Mesodermal cell (in vitro differentiated cells): ENCODE measurements at regions not wholly inside any gene's neighbourhood (a gene's known extent, or its start where the extent isn't known, plus 50 kb on each side); places are given as distances from the start of the nearest gene placed in this dataset.

Experiments used
- H3K27ac ChIP-seq: 2 replicates; pipeline ENCODE4 v1.7.0; 2013; ENCODE audit warnings: mild to moderate bottlenecking, low read depth, low read length, moderate library complexity; ENCODE audit not compliant: severe bottlenecking
- H3K36me3 ChIP-seq: 2 replicates; pipeline ENCODE4 v1.7.1; 2013; ENCODE audit warnings: mild to moderate bottlenecking, low read length, moderate library complexity; ENCODE audit not compliant: control insufficient read depth, insufficient read depth
- H3K4me1 ChIP-seq: one replicate; pipeline ENCODE4 v1.7.1; 2013; ENCODE audit warnings: mild to moderate bottlenecking, low read length; ENCODE audit not compliant: insufficient read depth, control insufficient read depth, poor library complexity, severe bottlenecking
- H3K4me3 ChIP-seq: 2 replicates; pipeline ENCODE4 v1.7.0; 2013; ENCODE audit warnings: low read length, control low read depth, mild to moderate bottlenecking; ENCODE audit not compliant: insufficient read depth, poor library complexity, severe bottlenecking; ENCODE audit errors: extremely low read depth
- H3K9me3 ChIP-seq: 2 replicates; pipeline ENCODE4 v1.7.1; 2013; ENCODE audit warnings: mild to moderate bottlenecking, low read length, moderate library complexity; ENCODE audit not compliant: control insufficient read depth
- WGBS, 2 experiments: methylation state at CpG; one replicate each; pipeline ENCODE4 v1.1.5; 2013; ENCODE audit warnings: missing lambda C conversion rate in 2 of 2; ENCODE audit not compliant: insufficient coverage in 2 of 2; 5-methylcytosine and 5-hydroxymethylcytosine counted together

DNA sequence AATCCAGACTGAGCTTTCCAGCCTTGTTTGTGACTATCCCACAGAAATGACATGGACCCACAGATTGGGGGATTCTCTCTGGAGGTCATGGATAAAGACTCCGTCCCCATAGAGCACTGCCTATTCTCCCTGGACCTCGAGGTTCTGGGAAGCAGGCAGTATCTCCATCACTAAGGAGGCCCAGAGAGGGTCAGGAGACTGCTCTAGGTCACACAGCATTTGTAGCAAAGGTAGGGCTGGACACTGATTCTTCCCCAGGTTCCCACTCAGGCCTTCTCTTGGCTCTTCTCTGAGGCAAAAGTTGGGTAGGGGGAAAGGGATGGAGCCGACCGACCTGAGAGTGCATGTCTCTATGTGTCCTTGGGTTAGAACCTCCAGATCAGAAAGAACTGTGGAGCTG, 80.9 kb downstream of the PTPRS start:
- peaks cover 12% of the 10 kb centered on the region for H3K9me3 ChIP-seq
- 89 to 96% methylated on average over 3 to 4 of the region's 4 CpGs for WGBS, 2 experiments
- no peak overlapping the region for H3K27ac ChIP-seq
- H3K4me1 ChIP-seq = no peaks in the 10 kb centered on the region
- H3K4me3 ChIP-seq = no peak overlapping the region
- peaks cover 68% of the 10 kb centered on the region for H3K36me3 ChIP-seq

DNA sequence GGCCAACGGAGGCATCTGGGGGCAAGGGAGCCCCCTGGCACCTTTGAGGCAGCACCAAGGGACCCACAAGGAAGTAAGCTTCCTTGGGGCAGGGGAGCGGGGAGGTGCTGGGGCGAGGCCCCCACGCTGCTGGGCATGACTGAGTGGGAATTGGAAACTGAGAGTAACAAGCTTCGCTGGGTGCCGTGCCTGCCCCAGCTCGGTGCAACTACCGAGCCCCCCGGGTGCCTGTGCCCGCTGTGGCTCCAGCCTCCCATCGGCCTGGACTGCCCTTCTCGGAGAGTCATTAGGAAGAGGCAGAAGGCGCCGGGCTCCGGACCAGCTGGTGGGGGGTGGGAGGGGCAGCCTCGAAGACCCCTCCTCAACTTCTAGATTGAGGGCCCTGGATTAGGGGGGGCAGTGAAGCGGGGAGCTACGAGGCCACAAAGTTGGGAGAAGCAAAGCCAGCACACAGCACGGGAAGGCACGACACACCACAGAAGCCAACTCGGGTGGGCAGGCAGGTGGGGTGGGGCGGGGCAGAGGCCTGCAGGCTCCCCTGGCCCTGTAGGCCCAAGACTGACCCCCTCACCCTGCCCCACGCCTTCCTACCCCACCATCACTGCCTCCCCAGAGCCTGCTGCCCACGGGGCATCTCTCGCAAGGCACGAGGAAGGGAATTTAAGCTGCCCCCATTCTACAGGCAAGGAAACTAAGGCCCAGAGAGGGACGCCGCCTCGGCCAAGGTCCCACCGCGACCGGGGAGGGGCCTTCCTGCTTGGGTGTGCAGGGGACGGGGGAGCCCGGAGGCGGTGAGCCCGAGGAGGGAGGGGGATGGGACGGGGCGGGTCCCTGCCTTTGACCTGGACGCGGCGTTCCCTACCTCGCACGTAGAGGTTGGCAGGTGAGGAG, 83.2 kb downstream of the PTPRS start:
- Histone ChIP-seq H3K36me3 (peaks cover 63% of the 10 kb centered on the region), H3K27ac (no peak overlapping the region), H3K4me3 (no peak overlapping the region), H3K9me3 (peaks cover 16% of the 10 kb centered on the region), H3K4me1 (no peaks in the 10 kb centered on the region)
- 94 to 95% methylated on average over 26 to 27 of the region's 43 CpGs for WGBS, 2 experiments

DNA sequence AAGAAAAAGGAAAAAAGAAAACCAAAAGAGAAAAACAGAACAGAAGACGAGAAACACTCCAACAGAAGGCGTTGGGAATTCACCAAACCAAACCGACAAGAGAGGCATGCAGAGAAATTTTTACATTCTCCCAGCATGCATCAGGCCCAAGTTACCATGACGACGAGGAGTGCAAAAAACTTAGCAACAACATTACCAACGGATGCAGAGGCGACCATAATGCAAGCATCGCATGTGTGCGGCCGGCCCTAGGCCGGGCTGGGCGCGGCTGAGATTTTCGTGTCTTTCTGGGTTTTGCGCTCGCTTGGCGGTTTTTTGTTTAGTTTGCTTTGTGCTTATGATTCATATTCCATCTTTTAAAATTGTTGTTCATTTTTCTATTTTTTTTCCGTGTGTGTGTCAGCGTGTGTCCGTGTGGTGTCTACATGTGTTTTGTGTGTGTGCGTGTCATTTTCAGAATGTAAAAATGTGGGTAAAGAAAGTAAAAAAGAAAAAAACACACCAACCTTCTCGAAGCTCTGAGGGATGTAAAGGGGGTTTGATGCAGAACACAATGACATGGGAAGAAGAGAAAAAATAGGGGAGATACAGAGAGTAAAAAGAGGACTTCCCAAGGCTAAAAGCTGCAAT, 84.9 kb downstream of the PTPRS start:
- peaks cover 3% of the 10 kb centered on the region for H3K4me1 ChIP-seq
- no peak overlapping the region for H3K4me3 ChIP-seq
- H3K36me3 ChIP-seq = peaks cover 59% of the 10 kb centered on the region
- no peak overlapping the region for H3K27ac ChIP-seq
- H3K9me3 ChIP-seq = peaks cover 16% of the 10 kb centered on the region
- 88 to 91% methylated on average over 13 of the region's 22 CpGs for WGBS, 2 experiments

DNA sequence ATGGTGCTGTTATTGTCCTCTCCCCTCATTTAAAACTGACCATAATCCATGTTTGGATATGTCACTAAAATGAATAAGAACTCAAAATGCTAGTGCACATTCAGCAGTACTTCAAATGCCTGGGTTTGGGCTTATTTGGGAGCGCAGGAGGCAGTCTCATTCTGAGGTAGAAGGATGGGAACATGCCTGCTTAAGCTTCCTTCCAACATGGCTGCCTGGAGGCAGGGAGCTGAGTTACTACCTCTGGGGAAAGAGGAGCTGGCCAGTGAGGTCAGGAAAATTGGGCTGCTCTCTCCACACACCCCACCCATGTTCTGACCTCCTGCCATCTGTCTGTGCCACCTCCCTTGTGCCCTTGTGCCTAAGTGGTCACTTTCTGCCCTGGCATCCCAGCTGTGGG, 85.7 kb downstream of the PTPRS start:
- H3K9me3 ChIP-seq = peaks cover 16% of the 10 kb centered on the region
- H3K4me3 ChIP-seq = no peak overlapping the region
- H3K36me3 ChIP-seq = peaks cover 62% of the 10 kb centered on the region
- H3K4me1 ChIP-seq = peaks cover 3% of the 10 kb centered on the region
- no peak overlapping the region for H3K27ac ChIP-seq
- WGBS, 2 experiments = 80% methylated on average over 1 of the region's 1 CpG; no CpG with 5 or more reads in 1 of the 2 experiments

DNA sequence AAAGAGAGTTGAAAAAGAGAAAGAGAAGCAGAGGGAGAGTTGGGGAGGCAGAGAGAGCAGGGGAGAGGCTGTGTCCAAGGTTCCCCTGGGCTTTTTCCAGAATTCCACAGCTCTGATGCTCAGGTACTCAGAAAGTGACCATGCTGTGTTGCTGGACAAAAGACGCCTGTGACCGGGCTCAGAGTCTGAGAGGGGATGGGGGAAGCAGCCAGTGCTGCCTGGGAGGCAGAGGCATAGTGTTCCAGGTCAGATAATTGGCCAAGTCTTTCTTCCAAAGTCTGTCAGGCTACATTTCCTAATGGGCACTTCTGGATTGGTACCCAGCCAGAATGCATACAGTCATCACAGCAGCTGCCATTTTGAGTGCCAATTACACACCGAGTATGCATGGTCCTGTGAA, 86.1 kb downstream of the PTPRS start:
- Histone ChIP-seq H3K4me3 (no peak overlapping the region), H3K36me3 (peaks cover 62% of the 10 kb centered on the region), H3K9me3 (peaks cover 16% of the 10 kb centered on the region), H3K4me1 (peaks cover 3% of the 10 kb centered on the region), H3K27ac (no peak overlapping the region)
- 56 to 63% methylated on average over 2 of the region's 3 CpGs for WGBS, 2 experiments

DNA sequence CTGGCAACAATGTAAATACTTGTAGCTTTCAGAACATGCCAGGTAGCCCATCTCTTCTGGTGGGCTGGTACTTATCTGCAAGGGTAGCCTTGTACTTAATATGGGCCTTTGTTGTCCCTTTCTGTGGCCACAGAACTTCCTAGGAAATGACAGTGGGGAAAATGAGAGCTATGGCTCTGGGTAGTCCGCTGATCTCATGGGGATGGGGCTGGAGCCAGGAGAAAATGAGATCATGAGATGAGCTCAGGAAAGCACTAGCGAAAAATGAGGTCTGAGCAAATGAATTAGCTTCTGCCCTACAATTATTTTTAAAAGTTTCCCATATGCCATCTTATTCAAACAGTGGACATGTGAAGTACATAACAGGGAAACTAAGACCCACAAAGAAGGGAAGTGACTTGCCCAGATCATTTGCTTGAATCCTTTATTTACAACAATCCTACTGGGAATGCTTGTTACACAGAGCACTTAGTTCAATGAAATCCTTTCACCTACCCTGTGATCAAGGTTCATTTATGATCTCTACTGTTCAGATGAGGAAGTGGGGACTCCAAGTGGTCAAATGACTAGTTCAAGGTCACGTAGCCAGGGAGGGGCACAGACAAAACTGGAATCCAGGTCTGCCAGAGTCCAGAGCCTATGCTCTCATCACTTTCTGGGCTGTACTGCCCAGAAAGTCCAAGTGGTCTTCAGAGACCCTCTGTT, 87.1 kb downstream of the PTPRS start:
- Histone ChIP-seq H3K36me3 (peaks cover 60% of the 10 kb centered on the region), H3K4me1 (peaks cover 3% of the 10 kb centered on the region), H3K27ac (no peak overlapping the region), H3K4me3 (no peak overlapping the region), H3K9me3 (peaks cover 16% of the 10 kb centered on the region)
- 100% methylated on average over 2 to 3 of the region's 3 CpGs for WGBS, 2 experiments

DNA sequence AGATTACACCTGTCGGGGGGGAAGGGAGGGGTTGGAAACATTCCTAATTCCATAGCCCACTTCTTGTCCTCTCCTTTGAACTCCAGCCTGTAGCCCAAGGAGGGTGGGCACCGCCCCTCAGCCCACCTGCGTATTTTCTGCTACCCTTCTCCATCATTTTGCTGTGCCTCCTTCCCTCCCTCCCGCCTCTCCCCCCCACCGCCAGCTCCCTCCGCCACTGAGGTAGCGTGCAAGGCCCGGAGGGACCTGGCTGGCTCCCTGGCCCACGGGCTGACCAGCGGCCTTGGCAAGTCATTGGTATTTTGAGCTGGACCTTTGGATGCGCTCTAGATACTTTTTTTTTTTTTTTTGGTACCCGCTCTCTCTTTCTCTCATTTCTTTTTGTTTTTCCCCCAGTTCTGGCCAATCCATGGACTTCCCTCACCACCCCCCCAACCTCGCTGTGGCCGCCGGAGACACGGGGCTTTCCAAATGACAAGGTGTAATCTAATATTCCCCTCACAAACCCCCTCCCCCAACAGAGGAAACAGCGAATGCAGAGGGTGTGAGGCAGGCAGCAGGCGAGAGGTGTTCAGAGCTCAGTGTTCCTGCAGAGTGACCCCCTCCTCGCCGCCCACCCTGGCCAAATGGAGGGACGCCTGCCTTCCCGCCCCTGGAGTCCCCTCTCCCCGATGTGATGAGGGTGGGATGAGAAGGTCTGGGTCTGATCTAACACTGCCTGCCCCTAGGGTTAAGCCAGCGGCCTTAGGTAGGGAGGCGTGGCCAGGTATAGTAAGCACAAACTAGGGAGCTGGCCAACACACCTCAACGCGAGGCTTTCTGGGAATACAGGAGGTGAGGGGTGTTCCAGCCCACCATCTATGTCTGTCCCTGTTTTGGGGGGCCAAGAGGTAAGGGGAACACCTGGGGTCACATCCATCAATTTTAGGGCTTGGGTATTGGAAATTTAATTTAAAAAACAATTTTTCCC, 89.2 kb downstream of the PTPRS start:
- H3K9me3 ChIP-seq = peaks cover 16% of the 10 kb centered on the region
- H3K36me3 ChIP-seq = peaks cover 49% of the 10 kb centered on the region
- 77 to 81% methylated on average over 8 to 11 of the region's 27 CpGs for WGBS, 2 experiments
- no peak overlapping the region for H3K4me3 ChIP-seq
- no peak overlapping the region for H3K27ac ChIP-seq
- H3K4me1 ChIP-seq = peaks cover 3% of the 10 kb centered on the region

DNA sequence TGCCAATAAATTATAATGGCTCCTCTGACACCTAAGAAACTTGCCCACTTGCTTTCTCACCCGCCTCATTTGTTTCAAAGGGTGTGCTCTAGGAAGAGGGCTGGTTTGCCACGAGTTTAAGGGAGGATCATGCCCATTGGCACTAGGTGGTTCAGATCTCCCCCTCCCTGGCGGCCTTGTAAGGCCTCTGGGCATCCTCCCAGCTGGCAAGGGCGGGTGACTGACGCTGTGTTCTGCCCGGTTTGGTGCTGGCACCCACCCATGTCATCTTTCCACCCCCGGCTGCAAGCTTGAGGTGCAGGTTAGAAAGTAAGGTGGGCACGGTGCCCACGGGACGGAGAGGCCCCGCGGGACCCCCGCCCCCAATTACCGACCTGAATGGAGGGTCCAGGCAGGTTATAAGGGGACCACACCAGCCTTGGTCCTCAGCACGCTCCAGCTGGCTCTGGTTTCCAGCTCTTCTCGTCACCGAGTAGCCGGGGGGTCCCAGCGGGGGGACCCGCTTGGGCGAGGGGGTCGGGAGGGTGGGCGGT, 90.4 kb downstream of the PTPRS start:
- Histone ChIP-seq H3K4me1 (peaks cover 3% of the 10 kb centered on the region), H3K36me3 (peaks cover 48% of the 10 kb centered on the region), H3K27ac (no peak overlapping the region), H3K9me3 (peaks cover 8% of the 10 kb centered on the region), H3K4me3 (no peak overlapping the region)
- WGBS, 2 experiments = 97 to 98% methylated on average over 9 to 13 of the region's 23 CpGs

DNA sequence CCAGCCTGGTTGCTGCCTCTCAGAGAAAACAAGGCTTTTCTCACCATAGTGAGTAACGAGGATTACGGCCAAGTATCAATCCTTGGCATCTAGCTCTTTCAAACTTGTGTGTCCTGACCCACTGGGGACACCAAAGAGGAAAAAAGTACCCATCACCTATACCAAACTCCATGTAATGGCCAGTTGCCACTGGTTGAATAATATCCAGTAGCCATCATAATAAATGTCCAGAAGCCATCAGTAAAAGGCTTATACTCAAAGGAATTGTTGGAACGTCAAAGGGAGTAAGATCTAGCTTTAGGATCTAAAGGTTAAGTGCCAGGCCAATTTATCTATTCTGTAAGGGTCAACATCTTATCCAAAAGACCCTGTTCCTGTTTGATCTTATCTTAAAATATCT, 91.1 kb downstream of the PTPRS start:
- 95 to 100% methylated on average over 2 to 3 of the region's 3 CpGs for WGBS, 2 experiments
- Histone ChIP-seq H3K27ac (no peak overlapping the region), H3K4me3 (no peak overlapping the region), H3K4me1 (peaks cover 3% of the 10 kb centered on the region), H3K9me3 (peaks cover 1% of the 10 kb centered on the region), H3K36me3 (peaks cover 41% of the 10 kb centered on the region)
